SK-N-SH (cell line): ENCODE measurements at regions not wholly inside any gene's neighbourhood (a gene's known extent, or its start where the extent isn't known, plus 50 kb on each side); places are given as distances from the start of the nearest gene placed in this dataset.

Experiments
- CTCF ChIA-PET: fragments of 300-600, 350-600 bp; formaldehyde crosslinking; extraction: SDS; loops from one replicate; lab custom pipeline; 2021; lab: Yijun Ruan, JAX
- POLR2A ChIA-PET: fragments of 350-600 bp; sonication (Branson Sonifier 250); formaldehyde crosslinking; extraction: SDS; loops from one replicate; lab custom pipeline; 2020; ENCODE audit warnings: antibody characterized with exemption, inconsistent platforms; lab: Yijun Ruan, JAX
- DNase-seq: peaks from one replicate; pipeline ENCODE4 v3.0.0; 2012
- H2AFZ ChIP-seq: fragments of 200-600 bp; sonication (generic); 2 replicates; pipeline ENCODE4 v1.8.1; 2016; ENCODE audit warnings: antibody characterized with exemption, mild to moderate bottlenecking, low read depth
- H3F3A ChIP-seq: fragments of 200-600 bp; sonication (generic); replicated peaks from 2 replicates; pipeline ENCODE3; 2016; ENCODE audit warnings: antibody characterized with exemption, mild to moderate bottlenecking; ENCODE audit not compliant: insufficient read depth
- H3K27ac ChIP-seq, 2 experiments: fragments of 200-500 bp in 1 of 2; fragments of 200-600 bp in 1 of 2; sonication (Bioruptor generic) in 1 of 2; sonication (generic), shearing (Covaris generic) in 1 of 2; 2 replicates each; pipeline versions ENCODE4 v1.5.1 to v1.6.1; 2014 to 2016; ENCODE audit warnings: low read depth in 2 of 2, inconsistent platforms in 1 of 2, low read length in 1 of 2, mild to moderate bottlenecking in 1 of 2, mixed read lengths in 1 of 2
- H3K27me3 ChIP-seq: fragments of 200-600 bp; sonication (generic), shearing (Covaris generic); 2 replicates; pipeline ENCODE4 v1.6.1; 2016; ENCODE audit warnings: mixed run types; ENCODE audit not compliant: insufficient read depth
- H3K36me3 ChIP-seq, 2 experiments: fragments of 200-500 bp in 1 of 2; fragments of 200-600 bp in 1 of 2; sonication (Bioruptor generic) in 1 of 2; sonication (generic) in 1 of 2; replicated peaks in 1 of 2; 2 replicates each; pipeline versions ENCODE3 to v1.5.1; 2014 to 2016; ENCODE audit warnings: low read length in 1 of 2, mild to moderate bottlenecking in 1 of 2; ENCODE audit not compliant: insufficient read depth in 2 of 2, control insufficient read depth in 1 of 2
- H3K4me1 ChIP-seq, 2 experiments: fragments of 200-500 bp in 1 of 2; fragments of 200-600 bp in 1 of 2; sonication (Bioruptor generic) in 1 of 2; sonication (generic), shearing (Covaris generic) in 1 of 2; 2 replicates each; pipeline versions ENCODE4 v1.5.1 to v1.6.1; 2014 to 2016; ENCODE audit warnings: low read depth in 1 of 2, low read length in 1 of 2, mixed run types in 1 of 2; ENCODE audit not compliant: insufficient read depth in 2 of 2, control insufficient read depth in 1 of 2
- H3K4me2 ChIP-seq: fragments of 200-600 bp; sonication (generic), shearing (Covaris generic); 2 replicates; pipeline ENCODE4 v1.6.1; 2017; ENCODE audit warnings: mixed run types
- H3K4me3 ChIP-seq, 2 experiments: fragments of 200-500 bp in 1 of 2; fragments of 200-600 bp in 1 of 2; sonication (Bioruptor generic) in 1 of 2; sonication (generic), shearing (Covaris generic) in 1 of 2; 2 replicates each; pipeline versions ENCODE4 v1.5.1 to v1.8.1; 2014 to 2016; ENCODE audit warnings: low read depth in 2 of 2, inconsistent platforms in 1 of 2, low read length in 1 of 2, mild to moderate bottlenecking in 1 of 2, mixed read lengths in 1 of 2, moderate library complexity in 1 of 2
- H3K79me2 ChIP-seq: fragments of 200-600 bp; sonication (generic); 2 replicates; pipeline ENCODE4 v1.8.1; 2017; ENCODE audit warnings: mild to moderate bottlenecking; ENCODE audit not compliant: insufficient read depth
- H3K9ac ChIP-seq: fragments of 200-600 bp; sonication (generic); 2 replicates; pipeline ENCODE4 v1.6.1; 2017; ENCODE audit warnings: mixed run types
- H3K9me2 ChIP-seq: fragments of 200-600 bp; sonication (generic); 2 replicates; pipeline ENCODE4 v1.6.1; 2017; ENCODE audit warnings: mixed run types
- H3K9me3 ChIP-seq: fragments of 200-600 bp; sonication (generic); 2 replicates; pipeline ENCODE4 v1.6.1; 2017; ENCODE audit warnings: mixed run types, mild to moderate bottlenecking, moderate library complexity
- H4K20me1 ChIP-seq: fragments of 200-600 bp; sonication (generic); 2 replicates; pipeline ENCODE4 v1.6.1; 2017; ENCODE audit warnings: mild to moderate bottlenecking, mixed run types; ENCODE audit not compliant: insufficient read depth
- CHD2 ChIP-seq: fragments of 150-350 bp; IDR thresholded peaks from 2 replicates; pipeline ENCODE4 v1.6.1; 2018; ENCODE audit warnings: low read length; ENCODE audit not compliant: partially characterized antibody
- ELF1 ChIP-seq: IDR thresholded peaks from 2 replicates; pipeline ENCODE4 v1.4.0; 2012
- EP300 ChIP-seq, 2 experiments: IDR thresholded peaks; 2 replicates each; pipeline versions ENCODE4 v1.4.0 to v1.6.1; 2012; ENCODE audit warnings: borderline replicate concordance in 1 of 2, low read depth in 1 of 2, low read length in 1 of 2
- EZH2phosphoT487 ChIP-seq: fragments of 200-600 bp; sonication (generic); IDR thresholded peaks from 2 replicates; pipeline ENCODE4 v1.6.1; 2017; ENCODE audit warnings: low read depth, mixed run types, mild to moderate bottlenecking, antibody characterized with exemption, moderate library complexity, borderline replicate concordance
- FOSL2 ChIP-seq: IDR thresholded peaks from 2 replicates; pipeline ENCODE4 v1.4.0; 2012; ENCODE audit warnings: low read depth, mild to moderate bottlenecking, moderate library complexity, borderline replicate concordance
- FOXJ3 ChIP-seq: sonication (generic); formaldehyde crosslinking; IDR thresholded peaks from 2 replicates; pipeline ENCODE4 v1.5.1; 2020; ENCODE audit warnings: mild to moderate bottlenecking, missing genetic modification reagents
- GATA2 ChIP-seq: sonication (generic); formaldehyde crosslinking; IDR thresholded peaks from 2 replicates; pipeline ENCODE4 v1.5.0; 2020; ENCODE audit warnings: mild to moderate bottlenecking, missing genetic modification reagents
- JUND ChIP-seq: IDR thresholded peaks from 2 replicates; pipeline ENCODE4 v1.4.0; 2012
- MAX ChIP-seq: IDR thresholded peaks from 2 replicates; pipeline ENCODE4 v1.4.0; 2012; ENCODE audit warnings: low read depth
- MXI1 ChIP-seq: IDR thresholded peaks from 2 replicates; pipeline ENCODE4 v1.6.1; 2012; ENCODE audit warnings: mild to moderate bottlenecking, low read depth, low read length, improper control_type of control experiment
- NRF1 ChIP-seq: IDR thresholded peaks from 2 replicates; pipeline ENCODE4 v1.6.1; 2012; ENCODE audit warnings: low read depth, mild to moderate bottlenecking, low read length
- POLR2AphosphoS5 ChIP-seq: IDR thresholded peaks from 2 replicates; pipeline ENCODE4 v1.6.1; 2012; ENCODE audit warnings: low read depth, low read length
- RAD21 ChIP-seq: IDR thresholded peaks from 2 replicates; pipeline ENCODE4 v1.6.1; 2012; ENCODE audit warnings: mild to moderate bottlenecking, low read length
- RFX5 ChIP-seq: IDR thresholded peaks from 2 replicates; pipeline ENCODE4 v1.6.1; 2012; ENCODE audit warnings: mild to moderate bottlenecking, improper control_type of control experiment, low read length
- RXRA ChIP-seq: IDR thresholded peaks from 2 replicates; pipeline ENCODE4 v1.4.0; 2012; ENCODE audit warnings: low read depth, mild to moderate bottlenecking, borderline replicate concordance
- SIN3A ChIP-seq: IDR thresholded peaks from 2 replicates; pipeline ENCODE4 v1.6.1; 2012; ENCODE audit warnings: low read depth, mild to moderate bottlenecking, low read length, moderate library complexity, borderline replicate concordance
- SMC3 ChIP-seq: IDR thresholded peaks from 2 replicates; pipeline ENCODE4 v1.6.1; 2012; ENCODE audit warnings: low read depth, low read length, improper control_type of control experiment
- TCF12 ChIP-seq: IDR thresholded peaks from 2 replicates; pipeline ENCODE4 v1.4.0; 2012
- USF1 ChIP-seq: IDR thresholded peaks from 2 replicates; pipeline ENCODE4 v1.4.0; 2012; ENCODE audit warnings: low read depth, borderline replicate concordance
- USF2 ChIP-seq: fragments of 150-350 bp; IDR thresholded peaks from 2 replicates; pipeline ENCODE4 v1.6.1; 2017; ENCODE audit warnings: antibody characterized with exemption, low read length, low read depth, borderline replicate concordance
- WGBS: methylation state at CpG from one replicate; pipeline ENCODE4 v1.1.6; 2017; ENCODE audit warnings: low lambda C conversion rate; 5-methylcytosine and 5-hydroxymethylcytosine counted together

DNA sequence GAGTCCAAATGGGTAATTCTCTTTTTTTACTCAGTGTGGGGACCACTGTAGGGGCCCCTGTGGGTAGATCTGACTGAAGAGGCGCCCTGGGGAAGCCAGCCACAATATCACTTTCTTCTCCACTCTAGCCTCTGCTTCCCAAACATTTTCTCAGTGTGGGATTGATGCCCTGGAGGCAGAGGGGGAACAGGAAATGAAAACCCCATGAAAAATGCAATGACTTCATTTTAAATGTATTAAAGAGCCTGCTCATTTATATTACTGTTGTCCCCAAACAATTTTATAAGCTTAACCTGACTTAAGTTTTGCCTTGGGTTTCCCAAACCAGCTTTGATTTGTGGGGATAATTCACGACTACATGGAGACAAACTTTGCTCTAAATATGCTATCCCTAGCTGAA is 181.9 kb downstream of the C1orf94 start:
- H3K4me3 ChIP-seq: no peak overlapping the region
- H3K4me2 ChIP-seq: no peak overlapping the region
- no peaks in the 10 kb centered on the region for H3K79me2 ChIP-seq
- H3K9me3 ChIP-seq: no peaks in the 10 kb centered on the region
- TF ChIP-seq CHD2: no peak
- no peak for TF ChIP-seq MAX
- TF ChIP-seq POLR2AphosphoS5: no peak
- no peak for TF ChIP-seq ELF1
- peaks cover 0 to 14% of the 10 kb centered on the region in 2 experiments; a peak in 1 of 4 replicates for H3K4me1 ChIP-seq
- no peak for DNase-seq
- no peak overlapping the region for H2AFZ ChIP-seq
- H3K9me2 ChIP-seq: no peaks in the 10 kb centered on the region
- no peak overlapping the region for H3K9ac ChIP-seq
- H4K20me1 ChIP-seq: no peaks in the 10 kb centered on the region
- POLR2A ChIA-PET: no interaction called here
- CTCF ChIA-PET: interaction anchor here (1.0 to 1.5 kb wide), 3 partner anchors 8 to 195 kb away, joined by 3 to 5 read pairs (median 3); no protein-coding TSS in a partner anchor
- no peak overlapping the region for H3K27ac ChIP-seq
- no peaks in the 10 kb centered on the region for H3K36me3 ChIP-seq
- 7% methylated on average over 2 of the region's 2 CpGs for WGBS
- H3F3A ChIP-seq: no peaks in the 10 kb centered on the region
- H3K27me3 ChIP-seq: no peaks in the 10 kb centered on the region

GRCh38 chr1:34359411-34359810 is 182.7 kb downstream of the C1orf94 start:
- H3K36me3 ChIP-seq: no peaks in the 10 kb centered on the region
- no peak overlapping the region for H3K27ac ChIP-seq
- no peaks in the 10 kb centered on the region for H4K20me1 ChIP-seq
- no peak overlapping the region for H3K9ac ChIP-seq
- no peak overlapping the region for H3K4me2 ChIP-seq
- H3K4me1 ChIP-seq: peaks cover 0 to 14% of the 10 kb centered on the region in 2 experiments; a peak in 1 of 4 replicates
- H3K27me3 ChIP-seq: no peaks in the 10 kb centered on the region
- no peaks in the 10 kb centered on the region for H3K79me2 ChIP-seq
- no peak overlapping the region for H3K4me3 ChIP-seq
- POLR2A ChIA-PET: no interaction called here
- no peaks in the 10 kb centered on the region for H3K9me2 ChIP-seq
- H2AFZ ChIP-seq: no peak overlapping the region
- H3K9me3 ChIP-seq: no peaks in the 10 kb centered on the region
- TF ChIP-seq MXI1 (no peak), RXRA (no peak), USF1 (no peak), CHD2 (no peak), EP300 (IDR thresholded peaks at IDR 0.05; ENCODE audit: borderline replicate concordance in 1 of 2, low read depth in 1 of 2, low read length in 1 of 2) (no peak), FOSL2 (no peak), NRF1 (no peak), EZH2phosphoT487 (no peak), USF2 (no peak), SIN3A (no peak), FOXJ3 (CRISPR knock-in tag) (no peak), RFX5 (no peak), JUND (no peak), GATA2 (no peak), SMC3 (no peak), RAD21 (no peak), TCF12 (no peak)
- CTCF ChIA-PET: interaction anchor here (1.4 to 1.5 kb wide), 2 partner anchors 18 to 196 kb away, joined by 3 to 5 read pairs; no protein-coding TSS in a partner anchor
- no peak for DNase-seq
- 28% methylated on average over 4 of the region's 4 CpGs for WGBS
- no peaks in the 10 kb centered on the region for H3F3A ChIP-seq
